ENCODE measurements at regions not wholly inside any gene's neighbourhood (a gene's known extent, or its start where the extent isn't known, plus 50 kb on each side); places are given as distances from the start of the nearest gene placed in this dataset.

GRCh38 chr13:66159511-66159910 is 1070.6 kb downstream of the PCDH9 start:
- ATAC-seq (no peak), DNase-seq (ENCODE audit: low read depth, low spot score) (no peak)
- Histone ChIP-seq H3K4me1 (ENCODE audit: control insufficient read depth in 1 of 2, insufficient read depth in 2 of 2, low read length in 2 of 2) (no peaks in the 10 kb centered on the region), H3K27ac (ENCODE audit: low read depth, low read length) (no peak overlapping the region), H3K9me3 (ENCODE audit: control insufficient read depth in 1 of 2, insufficient read depth in 1 of 2, low read depth in 1 of 2, low read length in 2 of 2) (no peaks in the 10 kb centered on the region), H3K9ac (ENCODE audit: low read length) (no peak overlapping the region), H4K20me1 (ENCODE audit: insufficient read depth) (no peaks in the 10 kb centered on the region; the same call in 1 of the 2 replicates), H2AFZ (ENCODE audit: low read depth, low read length, poor library complexity, severe bottlenecking) (peak overlapping the region; percentile 27), H3K4me2 (ENCODE audit: low read length) (no peak overlapping the region), H3K4me3 (replicated peaks in 1 of 2; ENCODE audit: low read depth in 1 of 2, low read length in 2 of 2) (no peak overlapping the region), H3K36me3 (ENCODE audit: control insufficient read depth in 1 of 2, insufficient read depth in 2 of 2, low read length in 2 of 2) (no peaks in the 10 kb centered on the region), H3K9me2 (ENCODE audit: insufficient read depth) (no peaks in the 10 kb centered on the region), H3K27me3 (ENCODE audit: insufficient read depth, low read length) (no peaks in the 10 kb centered on the region), H3K79me2 (ENCODE audit: insufficient read depth, low read length) (no peaks in the 10 kb centered on the region)
- intact Hi-C loops (cut with micrococcal nuclease): no loop called here
- POLR2A ChIA-PET: no interaction called here
- CTCF ChIA-PET: no interaction called here
- no TSS peak for BruUV-seq (replicated peaks)
- RAD21 ChIA-PET (ENCODE audit: low non-redundant PET in 1 of 2, low total read pairs in 2 of 2, uncharacterized antibody in 2 of 2, unreplicated experiment in 2 of 2): no interaction called here
- TF ChIP-seq ELF1 (IDR thresholded peaks at IDR 0.05; ENCODE audit: borderline replicate concordance, low read depth): no peak
- no peak for TF ChIP-seq ZBTB33 (IDR thresholded peaks at IDR 0.05; ENCODE audit: extremely low read depth, insufficient replicate concordance, low read length)
- no peak for TF ChIP-seq RAD21 (IDR thresholded peaks at IDR 0.05; ENCODE audit: low read depth)
- no peak for TF ChIP-seq POLR2AphosphoS5 (IDR thresholded peaks at IDR 0.05; ENCODE audit: low read depth, low read length)
- no peak for TF ChIP-seq TCF7L2 (IDR thresholded peaks at IDR 0.05; ENCODE audit: borderline replicate concordance, extremely low read depth, insufficient read depth, insufficient read length)
- no peak for TF ChIP-seq CEBPB (IDR thresholded peaks at IDR 0.05; ENCODE audit: low read depth)
- no peak for TF ChIP-seq ZNF274 (IDR thresholded peaks at IDR 0.05; ENCODE audit: low read depth, low read length)
- no peak for TF ChIP-seq POLR2A (IDR thresholded peaks at IDR 0.05; ENCODE audit: borderline replicate concordance, extremely low read depth, insufficient read depth, insufficient read length)
- TF ChIP-seq CBX3 (IDR thresholded peaks at IDR 0.05; ENCODE audit: low read depth): no peak
- no peak for TF ChIP-seq FOSL1 (IDR thresholded peaks at IDR 0.05; ENCODE audit: low read depth)
- no peak for TF ChIP-seq ZFX (IDR thresholded peaks at IDR 0.05)
- no peak for TF ChIP-seq SRF (IDR thresholded peaks at IDR 0.05; ENCODE audit: low read depth)

All from HCT116 (cell line).